Prostate gland (tissue), 2 donors: ENCODE measurements at regions not wholly inside any gene's neighbourhood (a gene's known extent, or its start where the extent isn't known, plus 50 kb on each side); places are given as distances from the start of the nearest gene placed in this dataset.

Experiments used
- DNase-seq: peaks from one replicate; pipeline ENCODE4 v3.0.0-alpha.2; 2019; ENCODE audit warnings: low spot score
- H3K27ac ChIP-seq, 2 donors: fragments of 200-600 bp; sonication (generic); 2 replicates each; pipeline ENCODE4 v1.5.1; 2017 to 2019
- H3K27me3 ChIP-seq: fragments of 200-600 bp; sonication (generic); replicated peaks from 2 replicates; pipeline ENCODE4 v1.5.1; 2019; ENCODE audit not compliant: insufficient read depth
- H3K36me3 ChIP-seq, 2 donors: fragments of 200-600 bp; sonication (generic); 1 replicate in 1 of 2; 2 replicates in 1 of 2; pipeline versions ENCODE4 v1.5.1 to v1.8.1; 2017 to 2019
- H3K4me1 ChIP-seq: fragments of 200-600 bp; sonication (generic); replicated peaks from 2 replicates; pipeline ENCODE4 v1.5.1; 2019
- H3K4me3 ChIP-seq, 2 donors: fragments of 200-600 bp; sonication (generic); 2 replicates each; pipeline ENCODE4 v1.5.1; 2017 to 2019
- H3K9me3 ChIP-seq: fragments of 200-600 bp; sonication (generic); 2 replicates; pipeline ENCODE4 v1.5.1; 2017
- CTCF ChIP-seq, 4 experiments: fragments of 200-600 bp in 2 of 4; fragments of 450-650 bp in 2 of 4; sonication (generic) in 2 of 4; IDR thresholded peaks; 1 replicate in 3 of 4; 2 replicates in 1 of 4; pipeline ENCODE4 v1.5.1; 2016 to 2019; ENCODE audit warnings: antibody characterized with exemption in 4 of 4, mild to moderate bottlenecking in 2 of 4, moderate library complexity in 2 of 4
- POLR2A ChIP-seq: fragments of 450-650 bp; IDR thresholded peaks from one replicate; pipeline ENCODE4 v1.6.1; 2016; ENCODE audit warnings: antibody characterized with exemption, mild to moderate bottlenecking
- POLR2AphosphoS5 ChIP-seq: sonication (generic); formaldehyde crosslinking; IDR thresholded peaks from one replicate; pipeline ENCODE4 v1.6.1; 2017; ENCODE audit warnings: antibody characterized with exemption
- WGBS: methylation state at CpG from one replicate; pipeline ENCODE4 v1.1.5; 2018; 5-methylcytosine and 5-hydroxymethylcytosine counted together
- intact Hi-C: fragments of 100-400 bp; cut with DNase I; formaldehyde crosslinking; loops from one replicate; pipeline ENCODE4 v1.14.2; 2022

- Histone ChIP-seq H3K9me3 (no peaks in the 10 kb centered on the region), H3K36me3 (no peaks in the 10 kb centered on the region), H3K4me3 (no peak overlapping the region), H3K27me3 (no peaks in the 10 kb centered on the region), H3K4me1 (no peaks in the 10 kb centered on the region), H3K27ac (no peak overlapping the region)
- no peak for TF ChIP-seq CTCF (IDR thresholded peaks at IDR 0.05)
- TF ChIP-seq POLR2AphosphoS5 = no peak
- TF ChIP-seq POLR2A = no peak
- intact Hi-C loops = no loop called here
- no peak for DNase-seq
Observed at GRCh38 chr5:163366757-163367156, 70.6 kb upstream of the CCNG1 start.

GRCh38 chr5:163369776-163370385 lies 67.5 kb upstream of the CCNG1 start:
- H3K4me3 ChIP-seq = no peak overlapping the region
- H3K9me3 ChIP-seq = no peaks in the 10 kb centered on the region
- WGBS = 69% methylated on average over 1 of the region's 1 CpG
- no peaks in the 10 kb centered on the region for H3K27me3 ChIP-seq
- no peak for DNase-seq
- H3K36me3 ChIP-seq = no peaks in the 10 kb centered on the region
- H3K4me1 ChIP-seq = no peaks in the 10 kb centered on the region
- TF ChIP-seq POLR2AphosphoS5 (no peak), CTCF (IDR thresholded peaks at IDR 0.05) (no peak)
- H3K27ac ChIP-seq = no peak overlapping the region
- intact Hi-C loops = no loop called here

- Histone ChIP-seq H3K36me3 (no peaks in the 10 kb centered on the region), H3K4me3 (no peak overlapping the region), H3K27me3 (no peaks in the 10 kb centered on the region), H3K9me3 (no peaks in the 10 kb centered on the region), H3K4me1 (no peaks in the 10 kb centered on the region), H3K27ac (no peak overlapping the region)
- 40% methylated on average over 2 of the region's 2 CpGs for WGBS
- intact Hi-C loops = no loop called here
- TF ChIP-seq POLR2AphosphoS5 = no peak
- no peak for TF ChIP-seq POLR2A
- TF ChIP-seq CTCF (IDR thresholded peaks at IDR 0.05) = no peak
- no peak for DNase-seq
Observed at GRCh38 chr5:163373436-163374084, 63.8 kb upstream of the CCNG1 start.

GRCh38 chr5:163377982-163378381 lies 59.4 kb upstream of the CCNG1 start:
- Histone ChIP-seq H3K4me3 (no peak overlapping the region), H3K27me3 (no peaks in the 10 kb centered on the region), H3K27ac (no peak overlapping the region), H3K9me3 (no peaks in the 10 kb centered on the region), H3K36me3 (no peaks in the 10 kb centered on the region), H3K4me1 (no peaks in the 10 kb centered on the region)
- intact Hi-C loops = no loop called here
- TF ChIP-seq POLR2AphosphoS5 (no peak), POLR2A (no peak)
- 79% methylated on average over 6 of the region's 6 CpGs for WGBS
- no peak for DNase-seq

- no peak overlapping the region for H3K4me3 ChIP-seq
- 47% methylated on average over 7 of the region's 7 CpGs for WGBS
- TF ChIP-seq POLR2A (no peak), CTCF (IDR thresholded peaks at IDR 0.05) (no peak), POLR2AphosphoS5 (peak; percentile 45)
- H3K27me3 ChIP-seq = no peaks in the 10 kb centered on the region
- H3K4me1 ChIP-seq = no peaks in the 10 kb centered on the region
- DNase-seq = peak; percentile 17
- H3K36me3 ChIP-seq = no peaks in the 10 kb centered on the region
- H3K27ac ChIP-seq = no peak overlapping the region
- intact Hi-C loops = no loop called here
- H3K9me3 ChIP-seq = no peaks in the 10 kb centered on the region
Observed at GRCh38 chr5:163379298-163380155, 57.9 kb upstream of the CCNG1 start.
